Adrenal gland (tissue), 9 donors: ENCODE measurements at regions not wholly inside any gene's neighbourhood (a gene's known extent, or its start where the extent isn't known, plus 50 kb on each side); places are given as distances from the start of the nearest gene placed in this dataset.

ENCODE experiments used
- DNase-seq, 7 donors: peaks; one replicate each; pipeline ENCODE4 v3.0.0-alpha.2; 2019 to 2020
- H3K27ac ChIP-seq, 5 donors: fragments of 200-600 bp; sonication (generic) in 4 of 5; 1 replicate in 3 of 5; 2 replicates in 2 of 5; pipeline versions ENCODE4 v1.5.1 to v1.8.0; 2016 to 2020; ENCODE audit warnings: mild to moderate bottlenecking in 1 of 5
- H3K27me3 ChIP-seq: fragments of 200-600 bp; 2 replicates; pipeline ENCODE4 v1.8.0; 2021
- H3K36me3 ChIP-seq, 2 donors: fragments of 200-600 bp; replicated peaks in 1 of 2; 1 replicate in 1 of 2; 2 replicates in 1 of 2; pipeline versions ENCODE4 v1.5.1 to v1.8.0; 2018 to 2022
- H3K4me1 ChIP-seq, 2 donors: fragments of 200-600 bp; replicated peaks in 1 of 2; 1 replicate in 1 of 2; 2 replicates in 1 of 2; pipeline versions ENCODE4 v1.5.1 to v1.8.0; 2018 to 2021
- H3K4me3 ChIP-seq, 4 donors: fragments of 200-600 bp; sonication (generic) in 3 of 4; one replicate each; pipeline ENCODE4 v1.5.1; 2016 to 2018
- H3K9me3 ChIP-seq, 3 donors: fragments of 200-600 bp; sonication (generic) in 1 of 3; replicated peaks in 1 of 3; 1 replicate in 2 of 3; 2 replicates in 1 of 3; pipeline versions ENCODE4 v1.5.1 to v1.8.0; 2016 to 2021
- POLR2A ChIP-seq, 2 donors: fragments of 450-650 bp; IDR thresholded peaks; one replicate each; pipeline ENCODE4 v1.6.1; 2017; ENCODE audit warnings: antibody characterized with exemption in 2 of 2, mild to moderate bottlenecking in 2 of 2, moderate library complexity in 1 of 2
- WGBS, 4 donors: extraction: QIAGEN DNeasy Blood & Tissue Kit in 2 of 4; methylation state at CpG; one replicate each; pipeline versions ENCODE4 v1.1.5 to v1.1.7; 2013 to 2017; 5-methylcytosine and 5-hydroxymethylcytosine counted together
- intact Hi-C, 2 donors: fragments of 100-400 bp; cut with DNase I; formaldehyde crosslinking; loops; one replicate each; pipeline versions ENCODE4 v1.14.1 to v1.15.0; 2022 to 2023
- TF ChIP-seq, protein P1 (sequence below), 6 experiments: fragments of 450-650 bp in 4 of 6; fragments of 200-600 bp in 2 of 6; sonication (generic) in 1 of 6; IDR thresholded peaks; 1 replicate in 5 of 6; 2 replicates in 1 of 6; pipeline versions ENCODE4 v1.5.1 to v1.8.0; 2016 to 2021; ENCODE audit warnings: antibody characterized with exemption in 6 of 6, mild to moderate bottlenecking in 2 of 6, moderate library complexity in 1 of 6
- donor health status: healthy with polysubstance abuse.
- donor health status: Bipolar disorder and iron deficiency.
- donor health status: DM: yes; HTN: yes; CAD: no.
- donor health status: DM: no; HTN: no; CAD: no.
- donor health status: DM: no; HTN: no; CAD: no.

DNA sequence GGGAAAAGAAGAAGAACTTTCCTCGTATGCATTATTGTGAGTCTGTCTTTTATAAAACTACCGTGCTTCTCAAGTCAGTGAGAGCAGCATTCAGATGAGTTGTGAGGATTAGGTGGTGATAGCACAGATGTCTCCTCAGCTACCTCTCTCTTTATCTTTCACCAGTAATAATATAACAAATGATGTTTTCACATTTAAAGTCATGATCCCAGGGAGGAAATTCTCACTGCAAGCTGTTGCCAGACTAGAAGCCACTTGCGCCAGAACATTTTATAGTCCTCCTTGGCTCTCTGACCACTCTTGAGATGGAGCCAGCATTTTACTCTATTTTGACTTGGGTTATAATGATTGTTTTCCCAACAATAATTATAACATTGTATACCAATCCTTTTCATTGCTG is 443.1 kb downstream of the AEBP2 start:
- Histone ChIP-seq H3K27me3 (no peaks in the 10 kb centered on the region), H3K27ac (no peak overlapping the region), H3K4me1 (no peaks in the 10 kb centered on the region), H3K9me3 (no peaks in the 10 kb centered on the region), H3K36me3 (no peaks in the 10 kb centered on the region), H3K4me3 (no peak overlapping the region)
- intact Hi-C loops = no loop called here
- TF ChIP-seq POLR2A (IDR thresholded peaks at IDR 0.05) = no peak
- TF ChIP-seq, protein P1, sequence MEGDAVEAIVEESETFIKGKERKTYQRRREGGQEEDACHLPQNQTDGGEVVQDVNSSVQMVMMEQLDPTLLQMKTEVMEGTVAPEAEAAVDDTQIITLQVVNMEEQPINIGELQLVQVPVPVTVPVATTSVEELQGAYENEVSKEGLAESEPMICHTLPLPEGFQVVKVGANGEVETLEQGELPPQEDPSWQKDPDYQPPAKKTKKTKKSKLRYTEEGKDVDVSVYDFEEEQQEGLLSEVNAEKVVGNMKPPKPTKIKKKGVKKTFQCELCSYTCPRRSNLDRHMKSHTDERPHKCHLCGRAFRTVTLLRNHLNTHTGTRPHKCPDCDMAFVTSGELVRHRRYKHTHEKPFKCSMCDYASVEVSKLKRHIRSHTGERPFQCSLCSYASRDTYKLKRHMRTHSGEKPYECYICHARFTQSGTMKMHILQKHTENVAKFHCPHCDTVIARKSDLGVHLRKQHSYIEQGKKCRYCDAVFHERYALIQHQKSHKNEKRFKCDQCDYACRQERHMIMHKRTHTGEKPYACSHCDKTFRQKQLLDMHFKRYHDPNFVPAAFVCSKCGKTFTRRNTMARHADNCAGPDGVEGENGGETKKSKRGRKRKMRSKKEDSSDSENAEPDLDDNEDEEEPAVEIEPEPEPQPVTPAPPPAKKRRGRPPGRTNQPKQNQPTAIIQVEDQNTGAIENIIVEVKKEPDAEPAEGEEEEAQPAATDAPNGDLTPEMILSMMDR (IDR thresholded peaks at IDR 0.05) = no peak
- no peak for DNase-seq
- WGBS, 4 donors = 52 to 61% (median 59%) methylated on average over 3 of the region's 3 CpGs

DNA sequence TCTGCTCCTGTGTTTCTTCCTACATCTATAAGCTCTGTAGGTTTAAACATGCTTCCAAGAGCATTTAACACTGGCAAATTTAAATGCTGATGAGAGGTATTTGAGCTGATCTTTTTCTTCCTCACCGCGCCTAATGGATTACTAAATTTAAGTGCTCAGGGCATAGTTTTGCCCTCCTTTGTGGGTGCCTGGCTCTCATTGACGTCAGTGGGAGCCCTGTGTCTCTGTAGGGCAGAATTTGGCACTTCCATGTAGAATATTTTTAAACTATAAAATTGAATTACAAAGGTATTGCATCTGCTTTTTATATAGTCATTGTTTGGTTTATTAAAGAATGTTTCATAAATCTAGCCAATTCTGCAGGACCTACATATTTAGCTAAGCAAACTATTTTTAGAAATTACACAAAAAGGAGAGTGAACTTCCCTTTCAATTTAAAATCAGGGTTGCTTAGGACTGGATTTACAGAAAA is 444.8 kb downstream of the AEBP2 start:
- H3K4me1 ChIP-seq = no peaks in the 10 kb centered on the region
- intact Hi-C loops = no loop called here
- TF ChIP-seq, protein P1 (IDR thresholded peaks at IDR 0.05) = no peak
- no peak for TF ChIP-seq POLR2A (IDR thresholded peaks at IDR 0.05)
- no peaks in the 10 kb centered on the region for H3K27me3 ChIP-seq
- no peak overlapping the region for H3K4me3 ChIP-seq
- DNase-seq = no peak
- no peaks in the 10 kb centered on the region for H3K9me3 ChIP-seq
- no peaks in the 10 kb centered on the region for H3K36me3 ChIP-seq
- no peak overlapping the region for H3K27ac ChIP-seq
- 73 to 81% (median 79%) methylated on average over 3 of the region's 3 CpGs for WGBS, 4 donors

DNA sequence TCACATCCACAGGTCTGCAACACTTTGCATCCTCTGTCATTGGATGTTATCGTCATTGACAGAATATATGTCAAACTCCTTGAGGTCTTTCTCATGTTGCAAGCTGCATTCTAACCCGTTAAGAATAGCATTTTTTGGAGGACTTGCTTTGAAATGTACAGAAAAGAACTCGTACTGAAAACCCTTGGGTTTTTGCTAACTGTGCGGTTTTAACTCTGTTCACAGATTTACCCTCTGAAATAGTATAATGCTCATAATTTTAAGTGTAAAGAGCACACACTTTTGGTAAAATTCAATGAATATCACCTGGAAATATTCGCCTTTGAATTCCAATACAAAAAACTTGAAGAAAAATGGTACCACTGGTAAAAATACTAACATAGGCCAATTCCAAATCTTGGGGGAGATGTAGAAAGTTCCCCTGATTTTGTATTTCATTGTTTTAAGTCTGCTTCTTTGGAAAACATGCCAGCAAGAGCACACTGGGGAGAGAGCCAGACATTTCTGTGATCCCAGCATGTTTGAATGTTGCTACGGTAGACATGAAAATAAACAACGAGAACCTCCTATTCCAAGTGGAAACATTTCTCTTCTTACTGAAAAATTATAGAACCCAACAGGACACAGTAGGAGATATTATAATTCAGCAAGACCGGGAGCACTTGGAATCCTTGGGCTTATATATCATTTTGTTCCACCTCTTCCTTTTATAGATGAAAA is 446.0 kb downstream of the AEBP2 start:
- 76 to 79% (median 77%) methylated on average over 8 of the region's 8 CpGs for WGBS, 4 donors
- Histone ChIP-seq H3K9me3 (no peaks in the 10 kb centered on the region), H3K27ac (no peak overlapping the region), H3K36me3 (no peaks in the 10 kb centered on the region), H3K4me3 (no peak overlapping the region), H3K27me3 (no peaks in the 10 kb centered on the region), H3K4me1 (no peaks in the 10 kb centered on the region)
- DNase-seq = no peak
- TF ChIP-seq, protein P1 (IDR thresholded peaks at IDR 0.05) = no peak
- TF ChIP-seq POLR2A (IDR thresholded peaks at IDR 0.05) = no peak
- intact Hi-C loops = no loop called here

DNA sequence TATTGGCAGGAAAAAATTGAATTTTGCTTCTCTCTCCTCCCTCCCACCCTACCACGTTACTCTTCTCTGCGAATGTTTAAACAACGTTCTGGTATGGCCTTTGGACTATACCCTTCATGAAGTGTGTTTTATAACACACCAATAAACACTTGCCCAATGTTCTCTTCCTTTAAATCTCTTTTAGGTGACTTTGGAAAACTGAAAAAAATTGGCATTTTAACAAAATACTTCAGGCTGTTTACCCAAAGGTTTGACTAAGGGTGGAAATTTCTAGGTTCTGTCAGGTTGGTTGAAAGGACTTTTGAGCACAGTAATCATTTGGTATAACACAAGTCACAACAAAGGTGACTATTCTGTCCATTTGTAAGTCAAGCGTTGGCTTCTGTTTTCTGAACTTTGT is 446.8 kb downstream of the AEBP2 start:
- WGBS, 4 donors = 71 to 89% (median 83%) methylated on average over 4 of the region's 4 CpGs
- TF ChIP-seq POLR2A (IDR thresholded peaks at IDR 0.05) = no peak
- TF ChIP-seq, protein P1 (IDR thresholded peaks at IDR 0.05) = no peak
- Histone ChIP-seq H3K27me3 (no peaks in the 10 kb centered on the region), H3K27ac (peak overlapping the region in 1 of 5 donors; percentile 20), H3K4me1 (no peaks in the 10 kb centered on the region), H3K4me3 (no peak overlapping the region), H3K9me3 (no peaks in the 10 kb centered on the region), H3K36me3 (no peaks in the 10 kb centered on the region)
- no peak for DNase-seq
- intact Hi-C loops = no loop called here
